Tibial artery (tissue), 4 donors: ENCODE measurements at regions not wholly inside any gene's neighbourhood (a gene's known extent, or its start where the extent isn't known, plus 50 kb on each side); places are given as distances from the start of the nearest gene placed in this dataset.

ENCODE experiments used
- DNase-seq, 2 donors: peaks; one replicate each; pipeline ENCODE4 v3.0.0-alpha.2; 2019
- H3K27ac ChIP-seq, 2 donors: fragments of 200-600 bp; sonication (generic) in 1 of 2; 1 replicate in 1 of 2; 2 replicates in 1 of 2; pipeline ENCODE4 v1.5.1; 2018 to 2019; ENCODE audit warnings: mild to moderate bottlenecking in 1 of 2
- H3K27me3 ChIP-seq, 2 donors: fragments of 200-600 bp; sonication (generic) in 1 of 2; one replicate each; pipeline versions ENCODE4 v1.5.1 to v1.6.0; 2016 to 2019
- H3K36me3 ChIP-seq, 3 donors: fragments of 200-600 bp; sonication (generic) in 2 of 3; one replicate each; pipeline ENCODE4 v1.5.1; 2016 to 2019; ENCODE audit warnings: mild to moderate bottlenecking in 2 of 3
- H3K4me1 ChIP-seq, 4 donors: fragments of 200-600 bp; sonication (generic) in 2 of 4; 1 replicate in 3 of 4; 2 replicates in 1 of 4; pipeline ENCODE4 v1.5.1; 2016 to 2019
- H3K4me3 ChIP-seq, 2 donors: fragments of 200-600 bp; sonication (generic) in 1 of 2; 1 replicate in 1 of 2; 2 replicates in 1 of 2; pipeline ENCODE4 v1.5.1; 2018 to 2019; ENCODE audit warnings: mild to moderate bottlenecking in 2 of 2
- H3K9me3 ChIP-seq, 3 donors: fragments of 200-600 bp; sonication (generic) in 1 of 3; one replicate each; pipeline ENCODE4 v1.5.1; 2016 to 2019
- intact Hi-C: fragments of 100-400 bp; cut with DNase I; formaldehyde crosslinking; loops from one replicate; pipeline ENCODE4 v1.15.0; 2023; ENCODE audit warnings: low total_unique reads
- TF ChIP-seq, protein P1 (sequence below), 2 experiments: fragments of 200-600 bp in 1 of 2; fragments of 450-650 bp in 1 of 2; IDR thresholded peaks; one replicate each; pipeline ENCODE4 v1.5.1; 2017 to 2019; ENCODE audit warnings: antibody characterized with exemption in 2 of 2, mild to moderate bottlenecking in 1 of 2, moderate library complexity in 1 of 2

DNA sequence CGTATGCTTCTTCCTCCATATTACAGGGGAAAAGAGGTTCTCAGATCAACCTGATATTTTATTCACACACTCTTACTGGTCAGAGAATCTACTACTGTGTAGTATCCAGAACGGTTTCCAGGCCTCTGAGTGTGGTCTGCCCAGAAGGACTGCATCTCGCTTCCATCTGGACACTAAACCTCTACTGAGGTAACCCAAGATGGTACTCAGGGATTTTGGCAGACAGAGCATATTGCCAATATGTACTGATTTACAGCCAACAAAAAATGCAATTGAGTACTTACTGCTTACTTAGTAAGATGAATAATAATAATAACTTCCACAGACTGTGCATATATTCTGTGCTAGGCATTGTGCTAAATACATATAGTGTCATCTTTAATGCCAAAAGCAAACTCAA, 55.8 kb downstream of the CYRIA start:
- no peak overlapping the region for H3K27ac ChIP-seq
- no peak for DNase-seq
- H3K4me3 ChIP-seq, result no peak overlapping the region
- peaks cover 0 to 3% of the 10 kb centered on the region in 2 donors for H3K27me3 ChIP-seq
- peaks cover 0 to 9% (median 3%) of the 10 kb centered on the region in 4 donors for H3K4me1 ChIP-seq
- H3K36me3 ChIP-seq, result no peaks in the 10 kb centered on the region
- TF ChIP-seq, protein P1, sequence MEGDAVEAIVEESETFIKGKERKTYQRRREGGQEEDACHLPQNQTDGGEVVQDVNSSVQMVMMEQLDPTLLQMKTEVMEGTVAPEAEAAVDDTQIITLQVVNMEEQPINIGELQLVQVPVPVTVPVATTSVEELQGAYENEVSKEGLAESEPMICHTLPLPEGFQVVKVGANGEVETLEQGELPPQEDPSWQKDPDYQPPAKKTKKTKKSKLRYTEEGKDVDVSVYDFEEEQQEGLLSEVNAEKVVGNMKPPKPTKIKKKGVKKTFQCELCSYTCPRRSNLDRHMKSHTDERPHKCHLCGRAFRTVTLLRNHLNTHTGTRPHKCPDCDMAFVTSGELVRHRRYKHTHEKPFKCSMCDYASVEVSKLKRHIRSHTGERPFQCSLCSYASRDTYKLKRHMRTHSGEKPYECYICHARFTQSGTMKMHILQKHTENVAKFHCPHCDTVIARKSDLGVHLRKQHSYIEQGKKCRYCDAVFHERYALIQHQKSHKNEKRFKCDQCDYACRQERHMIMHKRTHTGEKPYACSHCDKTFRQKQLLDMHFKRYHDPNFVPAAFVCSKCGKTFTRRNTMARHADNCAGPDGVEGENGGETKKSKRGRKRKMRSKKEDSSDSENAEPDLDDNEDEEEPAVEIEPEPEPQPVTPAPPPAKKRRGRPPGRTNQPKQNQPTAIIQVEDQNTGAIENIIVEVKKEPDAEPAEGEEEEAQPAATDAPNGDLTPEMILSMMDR (IDR thresholded peaks at IDR 0.05), result no peak
- H3K9me3 ChIP-seq, result no peaks in the 10 kb centered on the region
- intact Hi-C loops, result loop anchor here (5.0 kb wide), 2 partner anchors 148 to 972 kb away; no protein-coding TSS in a partner anchor

DNA sequence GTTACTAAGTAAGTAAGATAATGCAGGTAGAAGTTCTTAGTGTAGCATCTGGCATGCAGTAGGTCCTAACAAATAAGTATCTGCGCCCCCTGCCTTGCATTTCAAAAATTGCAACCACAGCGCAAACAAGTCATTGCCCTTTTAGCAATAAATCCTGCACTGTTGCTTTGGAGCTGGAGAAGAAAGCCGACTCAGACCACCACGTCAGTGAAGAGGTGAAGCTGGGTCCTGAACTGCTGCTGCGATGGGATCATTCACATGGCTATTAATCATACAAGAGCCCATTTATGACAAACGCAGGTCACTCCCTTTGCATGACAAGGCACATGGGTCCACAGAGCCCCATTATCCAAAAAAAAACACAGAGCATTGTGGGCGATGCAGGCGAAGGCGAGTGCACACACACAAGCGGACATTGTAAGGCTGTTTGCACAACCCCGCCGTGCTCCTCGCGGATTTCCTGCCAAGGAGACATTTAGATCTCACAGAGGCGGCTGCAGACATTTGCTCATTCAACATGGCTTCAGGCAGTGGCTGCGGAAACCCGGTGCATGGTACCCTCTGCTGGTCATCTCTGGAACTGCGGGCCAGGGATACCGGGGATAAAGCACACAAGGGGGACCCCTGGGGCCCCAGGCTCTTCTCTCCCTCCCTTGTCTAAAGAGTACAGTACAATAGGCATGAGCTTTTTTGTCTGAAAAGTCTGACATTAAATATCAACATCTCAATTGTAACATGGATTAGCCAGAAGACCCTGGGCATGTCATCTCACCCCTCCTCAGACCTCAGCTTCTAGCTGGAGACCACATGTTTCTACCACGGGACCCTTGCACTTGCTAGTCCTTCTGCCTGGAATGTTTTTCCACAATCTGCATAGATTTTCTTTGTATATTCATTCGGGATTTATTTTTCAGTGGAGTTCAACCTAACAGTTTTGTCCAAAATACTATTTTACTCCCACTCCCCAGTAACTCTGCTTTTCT, 56.7 kb downstream of the CYRIA start:
- DNase-seq, result peak; percentile 80 to 87
- no peak overlapping the region for H3K27ac ChIP-seq
- intact Hi-C loops, result loop anchor here (5.0 kb wide), 1 partner anchor 972 kb away; no protein-coding TSS in a partner anchor

DNA sequence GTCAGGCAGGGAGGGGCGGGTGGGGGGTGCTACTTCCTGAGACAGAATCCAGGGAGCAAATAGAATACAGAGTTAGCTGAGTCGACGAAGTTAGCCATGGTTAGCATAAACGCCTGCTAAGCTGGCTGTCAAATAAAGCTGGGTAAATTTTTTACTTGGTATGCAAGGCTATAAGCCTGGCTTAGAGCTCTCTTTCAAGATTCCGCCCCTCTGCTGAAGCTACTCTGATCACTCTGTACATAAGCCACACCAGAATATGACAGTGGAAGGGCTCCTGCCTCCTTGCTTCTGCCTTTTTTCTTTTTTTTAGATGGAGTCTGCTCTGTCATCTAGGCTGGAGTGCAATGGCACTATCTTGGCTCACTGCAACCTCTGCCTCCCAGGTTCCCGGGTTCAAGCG, 58.3 kb downstream of the CYRIA start:
- DNase-seq, result no peak
- no peaks in the 10 kb centered on the region for H3K27me3 ChIP-seq
- no peaks in the 10 kb centered on the region for H3K9me3 ChIP-seq
- H3K36me3 ChIP-seq, result no peaks in the 10 kb centered on the region
- no peak overlapping the region for H3K4me3 ChIP-seq
- TF ChIP-seq, protein P1 (IDR thresholded peaks at IDR 0.05), result no peak
- intact Hi-C loops, result loop anchor here (5.0 kb wide), 1 partner anchor 970 kb away; no protein-coding TSS in a partner anchor
- H3K27ac ChIP-seq, result no peak overlapping the region
- peaks cover 0 to 9% (median 3%) of the 10 kb centered on the region in 4 donors for H3K4me1 ChIP-seq

More for the DNA sequence above, 56.7 kb downstream of the CYRIA start:
- no peaks in the 10 kb centered on the region for H3K9me3 ChIP-seq
- TF ChIP-seq, protein P1 (IDR thresholded peaks at IDR 0.05), result peak; percentile 89 to 97
- H3K36me3 ChIP-seq, result no peaks in the 10 kb centered on the region
- peaks cover 0 to under 1% of the 10 kb centered on the region in 2 donors for H3K27me3 ChIP-seq
- H3K4me3 ChIP-seq, result peak overlapping the region; percentile 37 to 48
- peaks cover 0 to 9% (median 3%) of the 10 kb centered on the region in 4 donors for H3K4me1 ChIP-seq

DNA sequence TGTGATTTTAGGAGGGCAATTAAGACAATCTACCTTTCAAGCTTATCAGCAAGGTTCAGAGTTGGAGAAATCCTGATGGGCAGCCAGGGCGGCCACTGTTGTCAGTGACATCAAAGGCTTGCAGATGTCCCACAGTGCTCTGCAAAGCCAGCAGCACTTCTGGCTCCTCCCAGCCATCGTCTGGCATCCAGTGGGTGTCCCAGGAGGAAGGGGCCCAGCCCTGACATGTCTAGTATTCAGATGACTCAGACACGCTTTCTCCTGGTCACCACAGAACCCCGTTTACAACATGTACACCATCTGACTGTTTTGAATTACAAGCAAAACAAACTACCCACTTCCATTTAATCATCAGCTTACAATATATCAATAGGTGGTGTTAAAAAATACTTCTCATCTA, 61.4 kb downstream of the CYRIA start:
- TF ChIP-seq, protein P1 (IDR thresholded peaks at IDR 0.05), result no peak
- Histone ChIP-seq H3K4me3 (no peak overlapping the region), H3K27ac (no peak overlapping the region), H3K36me3 (no peaks in the 10 kb centered on the region), H3K4me1 (peaks cover 0 to 9% (median 3%) of the 10 kb centered on the region in 4 donors), H3K9me3 (no peaks in the 10 kb centered on the region), H3K27me3 (no peaks in the 10 kb centered on the region)
- intact Hi-C loops, result no loop called here
- no peak for DNase-seq

DNA sequence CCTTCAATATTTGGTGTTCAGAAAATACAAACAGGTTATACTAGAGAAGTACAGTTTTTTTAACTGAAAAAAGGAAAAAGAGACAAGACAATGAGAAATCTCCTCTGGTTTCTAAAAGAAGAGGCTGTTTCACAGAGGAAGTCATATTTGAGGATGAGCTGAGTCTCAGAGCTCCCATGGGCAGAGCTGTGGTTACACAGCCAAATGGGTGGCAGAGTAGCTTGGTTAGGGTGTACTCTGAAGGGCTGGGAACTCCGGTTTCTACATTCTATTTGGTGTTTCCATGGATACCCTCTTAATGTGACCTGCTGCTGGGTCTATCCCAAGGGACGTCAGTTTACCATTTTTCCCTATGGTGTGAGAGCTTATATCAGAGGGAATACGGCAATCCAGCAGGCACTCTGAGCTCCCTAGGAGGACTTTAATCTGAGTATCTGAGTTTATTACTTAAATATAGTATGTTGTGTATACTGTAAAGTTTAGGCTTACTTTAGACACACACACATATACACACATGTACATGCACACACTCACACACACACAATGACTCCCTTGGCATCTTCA, 74.2 kb downstream of the CYRIA start:
- no peaks in the 10 kb centered on the region for H3K36me3 ChIP-seq
- H3K27me3 ChIP-seq, result no peaks in the 10 kb centered on the region
- intact Hi-C loops, result no loop called here
- no peaks in the 10 kb centered on the region for H3K9me3 ChIP-seq
- H3K27ac ChIP-seq, result no peak overlapping the region
- H3K4me1 ChIP-seq, result no peaks in the 10 kb centered on the region
- TF ChIP-seq, protein P1 (IDR thresholded peaks at IDR 0.05), result no peak
- DNase-seq, result no peak
- no peak overlapping the region for H3K4me3 ChIP-seq
